ENCODE measurements at regions not wholly inside any gene's neighbourhood (a gene's known extent, or its start where the extent isn't known, plus 50 kb on each side); places are given as distances from the start of the nearest gene placed in this dataset.

DNA sequence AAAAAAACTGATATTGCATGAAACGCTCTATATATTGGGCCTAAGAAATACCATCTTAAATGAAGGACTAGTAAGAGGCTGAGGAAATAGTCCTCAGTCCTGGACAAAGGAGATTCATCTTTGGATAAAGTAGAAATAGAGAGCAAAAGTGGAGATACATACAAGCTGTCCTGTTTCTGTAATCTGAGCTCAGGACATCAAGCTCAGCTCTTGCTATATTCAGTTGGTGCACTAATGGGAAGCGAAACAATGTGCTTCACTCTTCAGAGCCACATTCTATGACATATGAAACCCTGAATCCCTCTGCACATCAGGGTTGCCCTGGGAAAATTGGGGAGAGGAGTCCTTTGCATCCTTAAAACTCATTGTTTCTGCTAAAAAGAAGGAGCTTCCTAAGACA, 290.7 kb downstream of the VPS13C start:
- no peak for TF ChIP-seq ETV5 (CRISPR knock-in tag; IDR thresholded peaks at IDR 0.05; ENCODE audit: low read depth)
- no peak for TF ChIP-seq CHD4 (IDR thresholded peaks at IDR 0.05; ENCODE audit: insufficient read depth, insufficient replicate concordance, low read depth, low read length, poor library complexity, severe bottlenecking)
- TF ChIP-seq ZNF274 (IDR thresholded peaks at IDR 0.05; ENCODE audit: borderline replicate concordance, low read depth, low read length) = no peak
- no peak for TF ChIP-seq ZKSCAN1 (IDR thresholded peaks at IDR 0.05; ENCODE audit: low read depth, low read length)
- TF ChIP-seq POLR2AphosphoS5 (IDR thresholded peaks at IDR 0.05; ENCODE audit: control insufficient read depth, insufficient read depth, low read depth, low read length) = no peak
- TF ChIP-seq, protein P1, sequence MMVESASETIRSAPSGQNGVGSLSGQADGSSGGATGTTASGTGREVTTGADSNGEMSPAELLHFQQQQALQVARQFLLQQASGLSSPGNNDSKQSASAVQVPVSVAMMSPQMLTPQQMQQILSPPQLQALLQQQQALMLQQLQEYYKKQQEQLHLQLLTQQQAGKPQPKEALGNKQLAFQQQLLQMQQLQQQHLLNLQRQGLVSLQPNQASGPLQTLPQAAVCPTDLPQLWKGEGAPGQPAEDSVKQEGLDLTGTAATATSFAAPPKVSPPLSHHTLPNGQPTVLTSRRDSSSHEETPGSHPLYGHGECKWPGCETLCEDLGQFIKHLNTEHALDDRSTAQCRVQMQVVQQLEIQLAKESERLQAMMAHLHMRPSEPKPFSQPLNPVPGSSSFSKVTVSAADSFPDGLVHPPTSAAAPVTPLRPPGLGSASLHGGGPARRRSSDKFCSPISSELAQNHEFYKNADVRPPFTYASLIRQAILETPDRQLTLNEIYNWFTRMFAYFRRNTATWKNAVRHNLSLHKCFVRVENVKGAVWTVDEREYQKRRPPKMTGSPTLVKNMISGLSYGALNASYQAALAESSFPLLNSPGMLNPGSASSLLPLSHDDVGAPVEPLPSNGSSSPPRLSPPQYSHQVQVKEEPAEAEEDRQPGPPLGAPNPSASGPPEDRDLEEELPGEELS (CRISPR knock-in tag; IDR thresholded peaks at IDR 0.05; ENCODE audit: borderline replicate concordance) = no peak
- TF ChIP-seq, protein P2, sequence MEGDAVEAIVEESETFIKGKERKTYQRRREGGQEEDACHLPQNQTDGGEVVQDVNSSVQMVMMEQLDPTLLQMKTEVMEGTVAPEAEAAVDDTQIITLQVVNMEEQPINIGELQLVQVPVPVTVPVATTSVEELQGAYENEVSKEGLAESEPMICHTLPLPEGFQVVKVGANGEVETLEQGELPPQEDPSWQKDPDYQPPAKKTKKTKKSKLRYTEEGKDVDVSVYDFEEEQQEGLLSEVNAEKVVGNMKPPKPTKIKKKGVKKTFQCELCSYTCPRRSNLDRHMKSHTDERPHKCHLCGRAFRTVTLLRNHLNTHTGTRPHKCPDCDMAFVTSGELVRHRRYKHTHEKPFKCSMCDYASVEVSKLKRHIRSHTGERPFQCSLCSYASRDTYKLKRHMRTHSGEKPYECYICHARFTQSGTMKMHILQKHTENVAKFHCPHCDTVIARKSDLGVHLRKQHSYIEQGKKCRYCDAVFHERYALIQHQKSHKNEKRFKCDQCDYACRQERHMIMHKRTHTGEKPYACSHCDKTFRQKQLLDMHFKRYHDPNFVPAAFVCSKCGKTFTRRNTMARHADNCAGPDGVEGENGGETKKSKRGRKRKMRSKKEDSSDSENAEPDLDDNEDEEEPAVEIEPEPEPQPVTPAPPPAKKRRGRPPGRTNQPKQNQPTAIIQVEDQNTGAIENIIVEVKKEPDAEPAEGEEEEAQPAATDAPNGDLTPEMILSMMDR (IDR thresholded peaks at IDR 0.05 in 2 of 3, conservative IDR thresholded peaks at IDR 0.05 in 1 of 3; ENCODE audit: insufficient read depth in 2 of 3, low read depth in 1 of 3, low read length in 3 of 3) = no peak
- TF ChIP-seq EGR1 (conservative IDR thresholded peaks at IDR 0.05) = no peak
- TF ChIP-seq SMARCA5 (IDR thresholded peaks at IDR 0.05) = no peak
- TF ChIP-seq DPF2 (IDR thresholded peaks at IDR 0.05) = no peak

Data from K562 (cell line).